ENCODE measurements at regions not wholly inside any gene's neighbourhood (a gene's known extent, or its start where the extent isn't known, plus 50 kb on each side); places are given as distances from the start of the nearest gene placed in this dataset.

DNA sequence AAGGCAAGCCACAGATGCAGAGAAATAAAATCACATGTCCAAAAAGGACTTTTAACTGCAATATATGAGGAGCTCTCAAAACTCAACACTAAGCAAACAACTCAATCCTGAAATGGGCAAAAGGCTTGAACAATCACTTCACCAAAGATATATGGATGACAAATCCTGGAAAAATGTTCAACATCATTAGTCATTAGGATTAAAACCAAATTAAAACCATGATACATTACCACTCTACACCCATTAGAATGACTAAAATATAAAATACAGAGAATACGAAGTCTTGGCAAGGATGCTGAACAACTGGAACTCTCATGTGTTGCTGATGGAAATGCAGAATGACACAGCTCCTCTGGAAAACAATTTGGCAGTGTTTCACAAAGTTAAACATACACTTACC is 277.4 kb downstream of the TLE1 start:
- TF ChIP-seq, protein P1, sequence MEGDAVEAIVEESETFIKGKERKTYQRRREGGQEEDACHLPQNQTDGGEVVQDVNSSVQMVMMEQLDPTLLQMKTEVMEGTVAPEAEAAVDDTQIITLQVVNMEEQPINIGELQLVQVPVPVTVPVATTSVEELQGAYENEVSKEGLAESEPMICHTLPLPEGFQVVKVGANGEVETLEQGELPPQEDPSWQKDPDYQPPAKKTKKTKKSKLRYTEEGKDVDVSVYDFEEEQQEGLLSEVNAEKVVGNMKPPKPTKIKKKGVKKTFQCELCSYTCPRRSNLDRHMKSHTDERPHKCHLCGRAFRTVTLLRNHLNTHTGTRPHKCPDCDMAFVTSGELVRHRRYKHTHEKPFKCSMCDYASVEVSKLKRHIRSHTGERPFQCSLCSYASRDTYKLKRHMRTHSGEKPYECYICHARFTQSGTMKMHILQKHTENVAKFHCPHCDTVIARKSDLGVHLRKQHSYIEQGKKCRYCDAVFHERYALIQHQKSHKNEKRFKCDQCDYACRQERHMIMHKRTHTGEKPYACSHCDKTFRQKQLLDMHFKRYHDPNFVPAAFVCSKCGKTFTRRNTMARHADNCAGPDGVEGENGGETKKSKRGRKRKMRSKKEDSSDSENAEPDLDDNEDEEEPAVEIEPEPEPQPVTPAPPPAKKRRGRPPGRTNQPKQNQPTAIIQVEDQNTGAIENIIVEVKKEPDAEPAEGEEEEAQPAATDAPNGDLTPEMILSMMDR (IDR thresholded peaks at IDR 0.05; ENCODE audit: low read depth, low read length, poor library complexity, severe bottlenecking) = no peak
- TF ChIP-seq EZH2phosphoT487 (IDR thresholded peaks at IDR 0.05; ENCODE audit: borderline replicate concordance, low read length) = no peak
